Colonic mucosa (tissue), 4 donors: ENCODE measurements at regions not wholly inside any gene's neighbourhood (a gene's known extent, or its start where the extent isn't known, plus 50 kb on each side); places are given as distances from the start of the nearest gene placed in this dataset.
"Not testable (repeated sequence)": the region's sequence is repeated elsewhere in the genome, so short reads cannot be mapped to it uniquely, and the experiment has no call there.

Experiments
- DNase-seq: peaks from one replicate; pipeline ENCODE4 v3.0.0-alpha.2; 2020
- H3K27ac ChIP-seq: fragments of 200-600 bp; one replicate; pipeline ENCODE4 v1.8.0; 2021
- H3K27me3 ChIP-seq: fragments of 200-600 bp; one replicate; pipeline ENCODE4 v1.8.0; 2021
- H3K36me3 ChIP-seq: fragments of 200-600 bp; one replicate; pipeline ENCODE4 v1.8.0; 2021
- H3K4me1 ChIP-seq: fragments of 200-600 bp; one replicate; pipeline ENCODE4 v1.8.0; 2021; ENCODE audit warnings: mild to moderate bottlenecking
- H3K4me3 ChIP-seq: fragments of 200-600 bp; one replicate; pipeline ENCODE4 v1.8.0; 2021
- H3K9ac ChIP-seq, 2 donors: one replicate each; pipeline ENCODE4 v1.7.0; 2013; ENCODE audit warnings: control low read depth in 2 of 2, low read depth in 2 of 2, low read length in 2 of 2
- H3K9me3 ChIP-seq: fragments of 200-600 bp; one replicate; pipeline ENCODE4 v1.8.0; 2021
- CTCF ChIP-seq: fragments of 200-600 bp; IDR thresholded peaks from one replicate; pipeline ENCODE4 v1.8.0; 2022; ENCODE audit warnings: antibody characterized with exemption, mild to moderate bottlenecking
- intact Hi-C: fragments of 100-400 bp; cut with DNase I; formaldehyde crosslinking; loops from one replicate; pipeline ENCODE4 v1.14.1; 2022
- donor health status: healthy.
- donor health status: DM: no; HTN: no; CAD: no.
- donor health status: DM: no; HTN: no; CAD: no.

DNA sequence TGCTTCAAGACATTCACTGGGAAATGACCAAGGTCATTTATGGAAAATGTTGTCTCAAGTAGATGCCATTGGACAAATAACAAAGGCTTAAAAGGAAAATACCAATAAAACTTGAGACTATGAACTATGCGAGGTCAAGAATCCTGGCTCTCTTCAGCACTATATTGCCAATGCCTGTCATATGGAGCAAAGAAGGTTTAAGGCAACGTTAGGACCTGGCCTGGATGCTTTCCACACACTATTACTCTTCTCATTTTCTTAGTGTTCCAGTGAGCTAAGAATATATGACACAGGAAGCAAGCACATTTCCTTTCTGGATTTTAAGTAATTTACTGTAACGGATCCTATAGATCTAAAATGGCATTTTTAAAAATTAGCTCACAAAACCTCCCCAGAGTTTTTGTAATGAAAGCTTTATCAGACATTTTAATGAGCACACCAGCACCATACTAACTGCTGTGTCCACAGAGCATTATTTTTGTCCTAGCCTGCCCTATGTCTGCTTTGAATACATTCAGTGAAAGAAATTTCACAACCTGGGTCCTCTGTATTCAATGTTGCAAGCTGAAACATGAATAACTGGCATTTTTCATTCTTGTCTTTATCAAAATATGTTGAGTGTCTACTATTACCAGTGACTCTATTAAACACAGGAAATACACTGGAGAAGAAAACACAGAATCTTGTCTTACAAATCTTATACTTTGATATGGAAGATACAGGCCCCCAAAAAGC is 315.6 kb downstream of the CETN3 start:
- no peak for DNase-seq
- Histone ChIP-seq H3K4me1 (no peaks in the 10 kb centered on the region), H3K9me3 (no peaks in the 10 kb centered on the region), H3K27ac (no peak overlapping the region), H3K4me3 (no peak overlapping the region), H3K9ac (no peak overlapping the region), H3K27me3 (no peaks in the 10 kb centered on the region), H3K36me3 (no peaks in the 10 kb centered on the region)
- no peak for TF ChIP-seq CTCF
- intact Hi-C loops = no loop called here

GRCh38 chr5:90092734-90093133 is 316.8 kb downstream of the CETN3 start:
- Histone ChIP-seq H3K9me3 (no peaks in the 10 kb centered on the region), H3K9ac (no peak overlapping the region), H3K4me1 (no peaks in the 10 kb centered on the region), H3K4me3 (no peak overlapping the region), H3K27ac (no peak overlapping the region), H3K27me3 (no peaks in the 10 kb centered on the region), H3K36me3 (no peaks in the 10 kb centered on the region)
- DNase-seq = no peak
- intact Hi-C loops = no loop called here
- TF ChIP-seq CTCF = no peak

GRCh38 chr5:90084342-90084741 is 325.2 kb downstream of the CETN3 start:
- no peaks in the 10 kb centered on the region for H3K27me3 ChIP-seq

GRCh38 chr5:90073026-90073570 is 336.5 kb downstream of the CETN3 start:
- H3K9ac ChIP-seq, H3K27ac ChIP-seq, intact Hi-C loops, DNase-seq, H3K4me3 ChIP-seq, H3K36me3 ChIP-seq, H3K4me1 ChIP-seq, H3K9me3 ChIP-seq, H3K27me3 ChIP-seq: not testable (repeated sequence)

More at GRCh38 chr5:90084342-90084741, 325.2 kb downstream of the CETN3 start:
- Histone ChIP-seq H3K9me3 (no peaks in the 10 kb centered on the region), H3K4me3 (no peak overlapping the region), H3K27ac (no peak overlapping the region), H3K9ac (no peak overlapping the region), H3K4me1 (no peaks in the 10 kb centered on the region), H3K36me3 (no peaks in the 10 kb centered on the region)
- intact Hi-C loops = no loop called here
- TF ChIP-seq CTCF = no peak
- no peak for DNase-seq

DNA sequence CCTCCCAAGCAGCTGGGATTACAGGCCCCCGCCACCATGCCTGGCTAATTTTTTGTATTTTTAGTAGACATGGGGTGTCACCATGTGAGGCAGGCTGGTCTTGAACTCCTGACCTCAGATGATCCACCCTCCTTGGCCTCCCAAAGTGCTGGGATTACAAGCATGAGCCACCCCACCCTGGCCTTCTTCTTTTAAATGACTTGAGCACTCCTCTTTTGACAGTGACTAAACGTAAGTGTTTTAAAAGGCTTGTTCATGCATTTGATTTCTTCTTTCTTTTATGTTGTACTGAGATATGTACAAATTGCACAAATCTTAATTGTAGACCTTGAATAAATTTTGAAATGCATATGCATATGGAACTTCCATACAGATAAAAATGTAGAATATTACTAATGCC is 337.9 kb downstream of the CETN3 start:
- no peak overlapping the region for H3K27ac ChIP-seq
- TF ChIP-seq CTCF = no peak
- H3K9ac ChIP-seq = no peak overlapping the region
- no peaks in the 10 kb centered on the region for H3K9me3 ChIP-seq
- intact Hi-C loops = no loop called here
- H3K4me3 ChIP-seq = no peak overlapping the region
- H3K4me1 ChIP-seq = no peaks in the 10 kb centered on the region
- H3K36me3 ChIP-seq = no peaks in the 10 kb centered on the region
- DNase-seq = no peak
- H3K27me3 ChIP-seq = no peaks in the 10 kb centered on the region

DNA sequence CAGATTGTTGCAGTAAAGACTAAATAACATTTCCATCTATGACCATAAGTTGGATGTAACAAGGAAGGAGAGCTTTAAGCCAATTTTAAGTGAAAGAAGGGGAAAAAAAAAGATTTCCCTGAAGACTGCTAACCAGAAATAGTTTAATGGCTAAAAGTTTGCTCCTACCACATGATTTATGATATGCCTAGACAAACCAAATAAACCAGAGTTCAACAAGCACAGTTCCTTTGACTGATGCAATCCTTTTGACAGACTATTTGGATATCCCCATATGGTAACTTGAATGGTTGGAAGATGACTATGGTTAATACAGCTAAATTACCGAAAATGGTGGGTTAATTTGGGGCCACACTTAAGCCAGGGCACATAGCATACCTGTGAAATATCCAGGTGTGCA is 338.5 kb downstream of the CETN3 start:
- intact Hi-C loops = no loop called here
- DNase-seq = no peak
- Histone ChIP-seq H3K36me3 (no peaks in the 10 kb centered on the region), H3K9ac (no peak overlapping the region), H3K4me1 (no peaks in the 10 kb centered on the region), H3K4me3 (no peak overlapping the region), H3K27ac (no peak overlapping the region), H3K27me3 (no peaks in the 10 kb centered on the region), H3K9me3 (no peaks in the 10 kb centered on the region)
- TF ChIP-seq CTCF = no peak
